WERI-Rb-1 (cell line): ENCODE measurements at regions not wholly inside any gene's neighbourhood (a gene's known extent, or its start where the extent isn't known, plus 50 kb on each side); places are given as distances from the start of the nearest gene placed in this dataset.
"Not testable (repeated sequence)": the region's sequence is repeated elsewhere in the genome, so short reads cannot be mapped to it uniquely, and the experiment has no call there.

ENCODE experiments used
- DNase-seq: peaks from one replicate; pipeline ENCODE4 v3.0.0-alpha.2; 2020
- H3K27ac ChIP-seq: fragments of 250-450 bp; sonication (Bioruptor Pico); 2 replicates; pipeline ENCODE4 v1.5.1; 2020; ENCODE audit warnings: mild to moderate bottlenecking, moderate library complexity
- H3K27me3 ChIP-seq: fragments of 250-450 bp; sonication (Bioruptor Pico); 2 replicates; pipeline ENCODE4 v1.5.1; 2021; ENCODE audit warnings: mild to moderate bottlenecking, low read depth, moderate library complexity; ENCODE audit not compliant: insufficient read depth, severe bottlenecking
- H3K36me3 ChIP-seq: fragments of 250-450 bp; sonication (Bioruptor Pico); 2 replicates; pipeline ENCODE4 v1.5.1; 2020; ENCODE audit warnings: mild to moderate bottlenecking, moderate library complexity
- H3K4me3 ChIP-seq: 2 replicates; pipeline ENCODE4 v1.5.1; 2011; ENCODE audit warnings: low read depth, mild to moderate bottlenecking, control low read depth, low read length
- H3K9me3 ChIP-seq: fragments of 250-450 bp; sonication (Bioruptor Pico); 2 replicates; pipeline ENCODE4 v1.5.1; 2021; ENCODE audit warnings: mild to moderate bottlenecking, moderate library complexity; ENCODE audit not compliant: severe bottlenecking
- TF ChIP-seq, protein P1 (sequence below): IDR thresholded peaks from 2 replicates; pipeline ENCODE4 v1.5.1; 2011; ENCODE audit warnings: low read depth, mild to moderate bottlenecking, control low read depth, inconsistent platforms, low read length

DNA sequence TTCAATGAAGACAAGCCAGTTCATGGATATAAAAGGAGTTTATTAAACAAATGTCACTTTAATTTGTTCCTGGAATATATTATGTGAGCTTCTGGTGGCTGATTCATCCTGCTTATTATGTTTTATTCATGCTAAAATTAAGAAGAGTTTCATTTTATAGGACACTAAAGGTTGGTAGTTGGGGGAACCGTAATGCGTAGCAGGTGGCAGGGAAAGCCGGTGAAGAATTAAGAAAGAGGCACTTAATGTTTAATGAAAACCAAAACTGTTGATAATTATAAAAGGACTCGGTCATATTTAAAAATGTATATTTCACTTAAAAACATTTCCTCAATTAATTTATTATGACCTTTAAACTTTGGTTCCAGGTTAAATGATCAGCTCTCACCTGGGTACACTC, 94.3 kb downstream of the XKR3 start:
- DNase-seq, H3K27ac ChIP-seq, H3K36me3 ChIP-seq, H3K9me3 ChIP-seq, H3K4me3 ChIP-seq: not testable (repeated sequence)
- H3K27me3 ChIP-seq: peaks cover 15% of the 10 kb centered on the region

DNA sequence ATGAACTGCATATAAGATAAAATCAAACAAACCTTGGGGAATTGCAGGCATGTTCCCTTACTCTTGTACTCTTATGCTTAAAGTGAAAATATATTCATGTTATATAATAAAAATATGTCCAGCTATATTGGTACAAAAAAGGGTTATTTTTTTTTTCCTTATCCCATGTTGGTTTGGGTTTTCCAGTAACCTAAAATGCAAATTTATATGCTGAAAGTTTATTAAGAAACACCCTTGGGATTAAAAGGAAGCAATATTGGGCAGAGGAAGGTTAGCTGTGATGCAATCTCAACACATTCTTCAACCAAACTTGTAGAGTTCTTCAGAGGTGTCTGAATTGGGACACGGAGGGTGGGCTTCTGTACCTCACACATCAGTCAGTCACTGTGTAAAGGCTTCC, 97.7 kb downstream of the XKR3 start:
- not testable (repeated sequence) for H3K36me3 ChIP-seq, H3K4me3 ChIP-seq, DNase-seq, H3K9me3 ChIP-seq, H3K27ac ChIP-seq
- peaks cover 13% of the 10 kb centered on the region for H3K27me3 ChIP-seq

DNA sequence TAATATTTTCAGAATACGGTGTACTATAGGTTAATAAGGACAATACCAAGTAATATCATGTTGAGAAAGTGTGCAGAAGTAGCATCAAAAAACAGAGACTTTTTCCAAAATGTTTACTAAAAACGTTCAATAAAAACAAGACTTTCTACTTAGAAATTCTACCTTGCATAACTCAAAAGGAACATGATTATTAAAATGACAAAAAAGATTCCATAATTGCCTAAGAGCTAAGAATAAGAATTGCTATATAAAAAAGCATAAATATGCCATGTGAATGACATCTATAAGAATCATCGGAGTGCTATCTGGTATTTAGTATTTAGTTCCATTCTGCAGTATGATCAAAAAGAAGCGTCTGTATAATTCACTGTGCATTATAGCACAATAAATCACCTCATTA, 102.0 kb downstream of the XKR3 start:
- H3K27me3 ChIP-seq, H3K27ac ChIP-seq, H3K4me3 ChIP-seq, H3K36me3 ChIP-seq, H3K9me3 ChIP-seq, DNase-seq: not testable (repeated sequence)

DNA sequence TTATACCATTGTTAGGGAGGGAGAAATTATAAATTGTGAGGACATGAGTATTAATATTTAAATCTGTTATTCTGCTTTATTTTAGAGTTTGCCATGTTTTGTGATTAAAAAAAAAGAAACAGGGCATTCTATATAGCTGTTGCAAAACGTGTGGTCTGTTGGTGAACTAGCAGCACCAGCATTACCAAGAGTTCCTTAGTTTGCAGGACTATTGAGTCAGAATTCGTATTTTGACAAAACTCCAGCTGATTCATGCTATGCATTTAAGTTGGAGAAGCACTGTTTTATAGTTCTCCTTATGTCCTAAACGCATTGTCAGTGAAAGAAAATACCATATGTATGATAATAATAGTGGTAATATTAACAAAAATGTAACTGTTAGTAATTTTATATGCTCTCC, 102.6 kb downstream of the XKR3 start:
- H3K27ac ChIP-seq, H3K27me3 ChIP-seq, DNase-seq, H3K4me3 ChIP-seq, H3K36me3 ChIP-seq, H3K9me3 ChIP-seq: not testable (repeated sequence)

DNA sequence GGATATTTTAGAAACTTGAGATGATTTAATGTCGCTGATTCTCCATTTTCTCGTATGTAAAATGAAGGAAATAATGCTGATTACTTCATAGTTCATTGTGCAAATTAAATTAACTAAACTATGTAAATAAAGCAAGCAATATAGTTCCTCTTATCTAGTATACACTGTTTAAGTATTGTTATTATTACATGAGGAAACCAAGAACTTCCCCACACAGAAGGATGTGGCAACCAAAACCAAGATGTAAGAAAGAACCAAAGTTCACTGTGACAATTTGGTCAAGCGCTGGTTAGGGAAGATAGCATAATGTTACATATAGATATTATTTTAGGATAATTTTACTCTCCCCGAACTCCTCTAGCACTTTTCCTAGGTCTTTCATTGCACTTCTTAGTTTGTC, 103.2 kb downstream of the XKR3 start:
- TF ChIP-seq, protein P1, sequence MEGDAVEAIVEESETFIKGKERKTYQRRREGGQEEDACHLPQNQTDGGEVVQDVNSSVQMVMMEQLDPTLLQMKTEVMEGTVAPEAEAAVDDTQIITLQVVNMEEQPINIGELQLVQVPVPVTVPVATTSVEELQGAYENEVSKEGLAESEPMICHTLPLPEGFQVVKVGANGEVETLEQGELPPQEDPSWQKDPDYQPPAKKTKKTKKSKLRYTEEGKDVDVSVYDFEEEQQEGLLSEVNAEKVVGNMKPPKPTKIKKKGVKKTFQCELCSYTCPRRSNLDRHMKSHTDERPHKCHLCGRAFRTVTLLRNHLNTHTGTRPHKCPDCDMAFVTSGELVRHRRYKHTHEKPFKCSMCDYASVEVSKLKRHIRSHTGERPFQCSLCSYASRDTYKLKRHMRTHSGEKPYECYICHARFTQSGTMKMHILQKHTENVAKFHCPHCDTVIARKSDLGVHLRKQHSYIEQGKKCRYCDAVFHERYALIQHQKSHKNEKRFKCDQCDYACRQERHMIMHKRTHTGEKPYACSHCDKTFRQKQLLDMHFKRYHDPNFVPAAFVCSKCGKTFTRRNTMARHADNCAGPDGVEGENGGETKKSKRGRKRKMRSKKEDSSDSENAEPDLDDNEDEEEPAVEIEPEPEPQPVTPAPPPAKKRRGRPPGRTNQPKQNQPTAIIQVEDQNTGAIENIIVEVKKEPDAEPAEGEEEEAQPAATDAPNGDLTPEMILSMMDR: no peak
- peaks cover 13% of the 10 kb centered on the region for H3K27me3 ChIP-seq
- no peak overlapping the region for H3K4me3 ChIP-seq
- H3K9me3 ChIP-seq: no peaks in the 10 kb centered on the region
- DNase-seq: no peak
- H3K36me3 ChIP-seq: no peaks in the 10 kb centered on the region
- H3K27ac ChIP-seq: no peak overlapping the region

DNA sequence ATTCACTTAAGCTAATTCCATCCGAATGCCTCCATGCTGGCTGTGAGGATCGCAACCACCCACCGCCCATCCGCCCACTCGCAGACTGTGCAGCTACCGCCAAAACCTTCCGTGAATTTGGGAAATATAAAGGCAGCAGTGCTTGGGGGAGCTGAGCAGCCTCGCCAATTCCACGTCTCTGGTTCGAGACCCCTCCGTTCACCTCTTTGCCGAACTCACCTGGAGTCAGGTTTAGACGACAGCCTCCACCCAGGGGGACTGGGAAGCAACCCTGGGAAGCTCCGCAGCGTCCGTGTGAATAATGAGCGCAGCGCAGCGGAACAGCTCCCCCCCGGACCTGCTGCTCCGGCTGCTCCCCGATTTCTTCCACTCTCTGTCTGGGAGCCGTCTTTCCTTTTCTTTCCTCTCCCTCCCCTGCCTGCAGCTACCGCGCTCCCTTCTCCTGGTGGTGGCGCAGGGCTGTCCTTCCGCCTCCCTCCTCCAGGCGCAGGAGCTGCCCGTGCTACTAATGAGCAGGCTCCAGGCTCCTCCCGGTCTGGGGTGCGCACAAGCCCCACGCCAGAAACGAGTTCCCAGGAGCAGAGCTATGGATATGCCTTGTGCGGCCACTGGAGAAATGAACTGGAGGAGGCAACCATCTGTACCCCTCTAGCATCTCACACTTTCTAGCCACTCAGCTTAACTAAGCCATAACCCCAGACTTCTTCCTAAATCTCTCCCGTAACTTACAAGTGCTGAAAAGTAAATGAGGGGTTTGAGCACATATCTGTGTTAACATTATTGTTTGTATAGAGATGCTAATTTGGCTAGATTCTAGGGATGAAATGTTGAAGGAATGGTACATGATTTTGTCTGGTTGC, 107.3 kb downstream of the XKR3 start:
- DNase-seq: peak; percentile 8

DNA sequence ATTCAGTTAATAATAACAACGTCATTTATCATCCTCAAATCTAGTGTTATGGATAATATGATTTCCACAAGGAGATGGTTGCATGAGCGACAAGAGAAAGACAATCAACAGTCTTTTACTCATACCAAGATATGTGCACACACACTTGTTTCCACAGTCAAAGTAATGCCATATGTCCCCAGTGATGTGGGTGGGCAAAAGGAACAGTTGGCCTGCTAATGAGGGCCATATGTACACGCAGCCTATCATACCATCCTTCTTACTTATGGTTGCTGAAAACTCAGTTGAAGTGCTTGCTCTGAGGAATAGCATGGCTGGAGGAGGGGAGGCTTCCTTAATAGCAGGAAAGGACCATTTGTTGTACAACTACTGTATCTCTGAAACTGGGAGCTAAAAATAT, 110.6 kb downstream of the XKR3 start:
- not testable (repeated sequence) for H3K27ac ChIP-seq, DNase-seq, H3K36me3 ChIP-seq, H3K4me3 ChIP-seq, H3K9me3 ChIP-seq
- H3K27me3 ChIP-seq: peaks cover 13% of the 10 kb centered on the region

More for the DNA sequence above, 107.3 kb downstream of the XKR3 start:
- no peaks in the 10 kb centered on the region for H3K36me3 ChIP-seq
- H3K9me3 ChIP-seq: no peaks in the 10 kb centered on the region
- H3K27ac ChIP-seq: no peak overlapping the region
- no peak overlapping the region for H3K4me3 ChIP-seq
- peaks cover 13% of the 10 kb centered on the region for H3K27me3 ChIP-seq
- TF ChIP-seq, protein P1: no peak

DNA sequence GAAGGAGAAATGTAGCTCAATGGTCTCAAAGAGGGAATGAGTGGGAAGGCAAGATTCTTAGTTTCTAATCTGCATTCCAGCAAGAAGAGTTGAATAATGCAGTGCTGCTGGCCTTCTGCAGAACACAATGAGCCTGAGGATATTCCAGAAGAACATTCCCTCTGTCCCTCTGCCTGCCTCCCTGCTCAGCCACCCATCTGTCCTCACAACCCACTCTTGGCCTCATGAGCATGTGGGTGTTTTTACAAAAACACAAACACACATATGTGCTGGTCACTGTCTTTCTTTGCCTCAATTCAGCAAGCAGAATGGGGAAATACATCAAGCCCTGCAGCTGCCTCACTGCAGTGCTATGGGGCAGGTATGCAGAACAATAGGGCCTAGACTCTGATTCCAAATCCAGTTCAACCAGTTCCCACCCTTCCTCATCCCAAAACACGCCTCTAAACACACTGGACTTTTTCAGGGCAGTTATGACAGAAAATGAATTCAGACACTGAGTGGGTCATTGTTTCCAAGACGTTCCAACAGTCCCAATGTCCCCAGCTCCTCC, 109.8 kb upstream of the CCT8L2 start:
- not testable (repeated sequence) for H3K27ac ChIP-seq, H3K4me3 ChIP-seq, H3K36me3 ChIP-seq, H3K9me3 ChIP-seq, H3K27me3 ChIP-seq, DNase-seq

DNA sequence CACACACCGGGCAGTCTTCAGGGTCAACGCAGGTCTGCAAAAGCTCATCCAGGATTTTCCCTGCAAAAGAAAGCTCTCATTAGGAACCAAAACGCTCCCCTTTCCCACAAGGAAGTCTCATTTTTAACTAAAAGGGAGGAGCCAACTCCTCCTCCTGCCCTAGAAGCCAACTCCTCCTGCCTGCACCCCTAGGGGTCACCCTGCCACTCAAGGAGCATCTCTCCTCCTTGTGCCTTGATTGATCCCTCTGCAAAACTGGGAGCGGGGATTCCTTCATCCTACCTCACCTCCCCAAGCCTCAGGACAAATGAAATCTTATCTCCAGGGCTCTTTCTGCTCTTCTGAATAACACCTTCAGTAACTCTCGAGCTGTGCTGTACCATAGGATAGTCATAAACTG, 107.8 kb upstream of the CCT8L2 start:
- not testable (repeated sequence) for H3K27me3 ChIP-seq, H3K36me3 ChIP-seq, H3K9me3 ChIP-seq, H3K4me3 ChIP-seq, DNase-seq, H3K27ac ChIP-seq
